ENCODE measurements at regions not wholly inside any gene's neighbourhood (a gene's known extent, or its start where the extent isn't known, plus 50 kb on each side); places are given as distances from the start of the nearest gene placed in this dataset.

- TF ChIP-seq HOXB6 (CRISPR knock-in tag; IDR thresholded peaks at IDR 0.05; ENCODE audit: borderline replicate concordance) (no peak), STAT5A (IDR thresholded peaks at IDR 0.05; ENCODE audit: borderline replicate concordance, low read length) (no peak), NFRKB (IDR thresholded peaks at IDR 0.05; ENCODE audit: low read depth) (no peak)
- no peaks in the 10 kb centered on the region for H4K20me1 ChIP-seq (replicated peaks; ENCODE audit: control insufficient read depth, insufficient read depth, low read length)
- intact Hi-C loops (cut with micrococcal nuclease) (no loop called here), in situ Hi-C loops (cut with MboI) (no loop called here)
- no peaks in the 10 kb centered on the region for H3K9me1 ChIP-seq (ENCODE audit: control insufficient read depth, insufficient read depth, low read length)
- 0% methylated on average over 3 of the region's 4 CpGs for WGBS (ENCODE audit: insufficient coverage, low coverage, missing lambda C conversion rate)
- no peak overlapping the region for H3K4me2 ChIP-seq (ENCODE audit: insufficient read depth, low read length)
- H3K4me1 ChIP-seq (replicated peaks in 1 of 2; ENCODE audit: control insufficient read depth in 2 of 2, insufficient read depth in 2 of 2, low read length in 2 of 2): no peaks in the 10 kb centered on the region
- no peak overlapping the region for H2AFZ ChIP-seq (ENCODE audit: low read depth, low read length)
- CTCF ChIA-PET (ENCODE audit: low intra/inter-chr PET ratio): no interaction called here
- no peak overlapping the region for H3K4me3 ChIP-seq
- DNase-seq (ENCODE audit: extremely low read depth in 1 of 4, low spot score in 3 of 4) (no peak), ATAC-seq (no peak), FAIRE-seq (no peak)
- H3K27me3 ChIP-seq (ENCODE audit: control insufficient read depth in 2 of 2, insufficient read depth in 2 of 2, low read length in 2 of 2): no peaks in the 10 kb centered on the region
- no peaks in the 10 kb centered on the region for H3K79me2 ChIP-seq (ENCODE audit: control insufficient read depth, insufficient read depth, low read length)
- no peaks in the 10 kb centered on the region for H3K36me3 ChIP-seq (ENCODE audit: control insufficient read depth, insufficient read depth, low read length)
- POLR2A ChIA-PET: no interaction called here
- H3K27ac ChIP-seq (ENCODE audit: extremely low read depth, low read depth, low read length): no peak overlapping the region
- BruUV-seq (replicated peaks): no TSS peak
- H3K9ac ChIP-seq (ENCODE audit: insufficient read depth in 1 of 2, low read depth in 2 of 2, low read length in 2 of 2): no peak overlapping the region
- H3K9me3 ChIP-seq (replicated peaks; ENCODE audit: control insufficient read depth, insufficient read depth, low read depth, low read length): no peaks in the 10 kb centered on the region
Observed at GRCh38 chr3:117922039-117922438, 1112.6 kb downstream of the IGSF11 start.

GRCh38 chr3:117926819-117927218, 1107.8 kb downstream of the IGSF11 start:
- no peaks in the 10 kb centered on the region for H3K4me1 ChIP-seq (replicated peaks in 1 of 2; ENCODE audit: control insufficient read depth in 2 of 2, insufficient read depth in 2 of 2, low read length in 2 of 2)

More at GRCh38 chr3:117926819-117927218, 1107.8 kb downstream of the IGSF11 start:
- Histone ChIP-seq H3K36me3 (ENCODE audit: control insufficient read depth, insufficient read depth, low read length) (no peaks in the 10 kb centered on the region), H3K9me3 (replicated peaks; ENCODE audit: control insufficient read depth, insufficient read depth, low read depth, low read length) (no peaks in the 10 kb centered on the region), H3K79me2 (ENCODE audit: control insufficient read depth, insufficient read depth, low read length) (no peaks in the 10 kb centered on the region), H4K20me1 (replicated peaks; ENCODE audit: control insufficient read depth, insufficient read depth, low read length) (no peaks in the 10 kb centered on the region), H3K4me3 (no peak overlapping the region), H3K27ac (ENCODE audit: extremely low read depth, low read depth, low read length) (no peak overlapping the region), H3K4me2 (ENCODE audit: insufficient read depth, low read length) (no peak overlapping the region), H3K27me3 (ENCODE audit: control insufficient read depth in 2 of 2, insufficient read depth in 2 of 2, low read length in 2 of 2) (no peaks in the 10 kb centered on the region), H3K9me1 (ENCODE audit: control insufficient read depth, insufficient read depth, low read length) (no peaks in the 10 kb centered on the region), H3K9ac (ENCODE audit: insufficient read depth in 1 of 2, low read depth in 2 of 2, low read length in 2 of 2) (no peak overlapping the region), H2AFZ (ENCODE audit: low read depth, low read length) (no peak overlapping the region)
- FAIRE-seq (no peak), ATAC-seq (no peak), DNase-seq (ENCODE audit: extremely low read depth in 1 of 4, low spot score in 3 of 4) (no peak)
- in situ Hi-C loops (cut with MboI): no loop called here
- ChIA-PET CTCF (ENCODE audit: low intra/inter-chr PET ratio) (no interaction called here), POLR2A (no interaction called here)
- no peak for TF ChIP-seq ZNF57 (CRISPR knock-in tag; IDR thresholded peaks at IDR 0.05)
- TF ChIP-seq ARID3A (IDR thresholded peaks at IDR 0.05; ENCODE audit: borderline replicate concordance, low read depth, low read length): no peak
- no TSS peak for BruUV-seq (replicated peaks)
- intact Hi-C loops (cut with micrococcal nuclease): no loop called here

All from K562 (cell line).